ENCODE measurements at regions not wholly inside any gene's neighbourhood (a gene's known extent, or its start where the extent isn't known, plus 50 kb on each side); places are given as distances from the start of the nearest gene placed in this dataset.

GRCh38 chr4:183763990-183764754 lies 105.1 kb downstream of the TRAPPC11 start:
- DNase-seq (ENCODE audit: low read depth in 2 of 2) = no peak

DNA sequence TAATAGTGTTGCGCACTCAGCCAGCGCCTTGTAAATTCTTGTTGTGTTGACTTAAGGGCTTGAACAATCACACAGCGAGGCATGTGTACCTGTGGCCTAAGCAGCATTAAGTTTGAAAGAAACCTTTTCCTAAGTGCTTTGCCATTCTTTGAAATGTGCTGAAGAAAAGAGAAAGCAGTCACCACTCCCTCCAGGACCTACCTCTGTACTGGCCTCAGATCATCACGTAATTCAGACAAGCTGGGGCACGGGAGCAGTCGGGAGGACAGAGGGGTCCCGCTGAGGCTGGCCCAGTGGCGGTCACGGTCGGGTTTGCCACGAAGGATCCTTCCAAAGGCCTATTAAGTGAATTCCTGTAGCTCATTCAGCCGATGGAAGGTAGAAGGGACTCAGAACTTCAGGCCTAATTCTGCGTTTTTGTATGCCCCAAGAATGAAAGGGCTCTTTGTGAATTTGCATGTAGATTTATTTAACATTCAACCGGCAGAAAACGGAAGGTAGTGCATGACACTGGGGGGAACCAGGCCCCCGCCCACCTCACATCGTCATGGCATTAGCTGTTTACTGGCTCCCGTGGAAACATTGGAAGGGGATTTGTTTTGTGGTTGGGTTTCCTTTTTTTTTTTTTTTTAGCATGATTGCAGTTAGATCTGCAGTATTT lies 106.3 kb downstream of the TRAPPC11 start:
- no peak for DNase-seq (ENCODE audit: low read depth in 2 of 2)

GRCh38 chr4:183766140-183766539 lies 107.0 kb downstream of the TRAPPC11 start:
- DNase-seq (ENCODE audit: low read depth in 2 of 2) = no peak

GRCh38 chr4:183770906-183771305 lies 111.8 kb downstream of the TRAPPC11 start:
- DNase-seq (ENCODE audit: low read depth in 2 of 2) = no peak

DNA sequence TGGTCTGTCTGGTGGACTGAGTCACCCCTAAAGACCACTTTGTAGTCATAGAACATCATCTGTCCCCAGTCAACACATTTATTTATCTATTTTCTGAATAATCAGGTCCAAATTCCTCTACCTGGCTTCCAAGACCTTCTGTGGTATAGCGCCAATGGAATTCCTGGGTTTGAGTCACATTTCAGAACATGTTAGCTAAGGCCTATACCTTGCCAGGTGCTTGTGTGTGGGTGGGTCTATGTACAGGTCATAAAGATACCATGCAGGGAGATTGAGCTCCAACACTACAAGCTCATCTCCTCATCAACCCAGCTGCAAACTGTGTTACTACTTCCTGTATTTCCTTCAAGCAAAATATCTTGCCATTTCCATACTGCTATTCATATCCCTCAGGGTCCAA lies 113.3 kb downstream of the TRAPPC11 start:
- no peak for DNase-seq (ENCODE audit: low read depth in 2 of 2)

DNA sequence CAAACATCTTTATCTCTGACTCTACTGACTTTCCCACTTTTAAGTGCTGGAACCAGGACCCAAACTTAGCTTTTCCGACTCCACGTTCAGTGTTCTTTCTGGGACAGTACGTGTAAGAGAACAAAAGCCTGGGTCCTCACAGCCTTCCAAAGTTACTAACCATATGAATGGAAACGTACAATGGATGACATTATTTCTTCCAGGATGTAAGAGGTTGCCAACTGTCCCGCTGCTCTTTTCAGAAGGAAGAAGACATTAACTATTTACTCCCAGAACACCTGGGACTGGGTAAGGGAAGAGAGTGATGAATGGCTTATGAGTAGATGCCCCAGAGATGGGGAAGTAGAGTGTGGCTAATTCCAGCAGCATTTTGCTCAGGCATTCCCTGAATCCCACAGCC lies 114.7 kb downstream of the TRAPPC11 start:
- DNase-seq (ENCODE audit: low read depth in 2 of 2) = no peak

- no peak for DNase-seq (ENCODE audit: low read depth in 2 of 2)
Observed at GRCh38 chr4:183783306-183783705, 121.8 kb upstream of the STOX2 start.

DNA sequence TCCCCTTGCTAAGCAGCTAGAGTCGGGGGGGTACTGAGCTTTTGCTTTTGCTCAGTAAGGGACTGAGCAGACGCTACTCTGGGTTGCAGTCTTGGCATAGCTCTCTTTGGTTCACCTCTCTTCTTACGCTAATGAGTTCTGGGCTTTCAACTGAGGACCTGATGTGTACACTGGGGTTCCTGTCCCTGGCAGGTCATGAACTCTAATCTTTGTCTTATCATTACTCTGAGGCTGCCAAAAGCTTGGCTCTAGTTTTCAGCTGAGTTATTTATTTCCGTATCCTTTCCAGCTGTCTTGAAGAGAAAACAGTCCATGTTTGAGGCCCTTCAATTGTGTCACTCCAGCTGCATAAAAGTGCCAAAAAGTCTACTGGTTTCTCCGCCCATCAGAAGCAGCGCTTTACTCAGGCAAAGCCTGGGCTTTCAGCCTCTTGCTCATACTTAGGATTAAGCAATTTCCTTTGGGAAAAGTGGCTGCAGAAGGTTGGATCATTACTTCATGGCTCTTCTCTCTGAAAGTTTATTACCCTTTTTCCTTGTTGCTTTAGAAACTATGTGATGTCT lies 121.0 kb upstream of the STOX2 start:
- DNase-seq (ENCODE audit: low read depth in 2 of 2) = no peak

DNA sequence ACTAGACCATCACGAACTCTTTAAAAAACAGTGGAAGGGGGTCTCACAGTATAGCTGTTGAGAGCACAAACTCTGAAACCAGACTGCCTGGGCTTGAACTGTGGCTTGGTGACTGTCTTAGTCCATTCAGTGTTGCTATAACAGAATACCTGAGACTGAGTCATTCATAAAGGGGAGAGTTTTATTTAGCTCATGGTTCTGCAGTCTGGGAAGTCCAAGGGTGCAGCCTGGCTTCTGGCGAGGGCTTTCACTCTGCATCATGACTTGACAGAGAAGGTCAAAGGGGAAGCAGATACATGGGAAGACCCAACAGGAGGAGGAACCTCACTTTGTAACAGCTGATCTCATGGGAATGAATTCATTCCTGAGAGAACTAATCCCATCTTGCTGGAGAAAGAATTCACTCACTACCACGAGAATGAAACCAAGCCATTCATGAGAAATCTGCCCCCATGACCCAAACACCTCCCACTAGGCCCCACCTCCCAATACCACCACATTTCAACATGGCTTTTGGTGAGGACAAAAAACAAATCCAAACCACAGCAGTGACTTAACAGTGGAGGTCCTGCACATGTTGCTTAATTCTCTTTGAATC lies 116.7 kb upstream of the STOX2 start:
- DNase-seq (ENCODE audit: low read depth in 2 of 2) = no peak

DNA sequence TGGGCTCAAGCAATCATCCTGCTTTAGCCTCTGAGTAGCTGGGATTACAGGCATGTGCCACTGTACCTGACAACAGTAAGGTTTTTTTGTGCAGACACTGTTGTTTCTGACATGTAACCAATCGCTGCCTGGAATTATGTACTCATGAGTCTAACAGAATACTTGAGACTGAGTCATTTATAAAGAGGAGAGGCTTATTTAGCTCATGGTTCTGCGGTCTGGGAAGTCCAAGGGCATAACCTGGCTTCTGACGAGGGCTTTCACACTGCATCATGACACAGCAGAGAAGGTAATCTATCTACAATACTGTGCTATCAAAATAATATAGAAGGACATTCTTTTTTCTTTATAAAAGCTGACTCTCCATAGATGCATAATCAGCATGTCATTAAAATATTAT lies 115.5 kb upstream of the STOX2 start:
- no peak for DNase-seq (ENCODE audit: low read depth in 2 of 2)

DNA sequence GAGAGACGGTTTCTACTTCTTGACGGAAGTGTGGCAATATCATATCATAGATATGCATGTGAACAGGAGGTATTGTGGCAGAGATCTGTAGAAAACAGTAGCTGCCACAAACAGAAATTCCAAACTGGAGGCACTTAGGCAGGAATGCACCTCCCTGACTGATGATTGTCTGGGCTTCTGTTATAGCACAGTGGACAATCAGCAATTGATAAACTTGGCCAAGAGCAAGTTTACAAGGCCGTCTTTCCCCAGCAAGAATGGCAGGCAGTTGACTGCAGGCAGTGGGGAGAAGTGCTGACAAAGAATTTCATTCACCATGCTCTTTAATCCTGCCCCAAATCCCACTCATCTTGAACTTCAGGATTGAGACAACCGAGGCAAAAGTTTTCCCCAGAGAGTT lies 114.4 kb upstream of the STOX2 start:
- DNase-seq (ENCODE audit: low read depth in 2 of 2) = no peak

DNA sequence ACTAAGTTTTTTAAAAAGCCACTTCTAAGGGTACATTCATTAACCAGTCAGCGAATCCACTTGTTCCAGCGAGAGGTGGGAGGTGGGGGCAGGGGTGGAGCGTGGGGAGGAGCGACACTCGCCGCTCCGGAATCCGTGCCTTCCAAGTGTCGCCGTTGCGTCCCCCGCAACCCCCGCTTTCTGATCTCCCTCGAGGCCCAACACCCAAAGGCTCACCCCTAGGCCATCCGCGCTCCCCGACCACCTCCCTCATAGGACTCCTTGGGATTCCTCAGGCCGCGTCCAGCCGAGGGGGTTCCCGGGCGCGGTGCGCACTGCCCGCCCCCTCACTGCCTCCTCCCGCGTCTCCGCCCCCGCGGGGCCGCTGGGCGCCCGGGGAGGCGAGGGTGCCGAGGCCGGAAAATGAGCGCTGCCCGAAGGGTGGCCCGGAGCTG lies 108.1 kb upstream of the STOX2 start:
- no peak for DNase-seq (ENCODE audit: low read depth in 2 of 2)

GRCh38 chr4:183797445-183798300 lies 107.4 kb upstream of the STOX2 start:
- DNase-seq (ENCODE audit: low read depth in 2 of 2) = no peak

GRCh38 chr4:183798301-183799253 lies 106.5 kb upstream of the STOX2 start:
- DNase-seq (ENCODE audit: low read depth in 2 of 2) = no peak

DNA sequence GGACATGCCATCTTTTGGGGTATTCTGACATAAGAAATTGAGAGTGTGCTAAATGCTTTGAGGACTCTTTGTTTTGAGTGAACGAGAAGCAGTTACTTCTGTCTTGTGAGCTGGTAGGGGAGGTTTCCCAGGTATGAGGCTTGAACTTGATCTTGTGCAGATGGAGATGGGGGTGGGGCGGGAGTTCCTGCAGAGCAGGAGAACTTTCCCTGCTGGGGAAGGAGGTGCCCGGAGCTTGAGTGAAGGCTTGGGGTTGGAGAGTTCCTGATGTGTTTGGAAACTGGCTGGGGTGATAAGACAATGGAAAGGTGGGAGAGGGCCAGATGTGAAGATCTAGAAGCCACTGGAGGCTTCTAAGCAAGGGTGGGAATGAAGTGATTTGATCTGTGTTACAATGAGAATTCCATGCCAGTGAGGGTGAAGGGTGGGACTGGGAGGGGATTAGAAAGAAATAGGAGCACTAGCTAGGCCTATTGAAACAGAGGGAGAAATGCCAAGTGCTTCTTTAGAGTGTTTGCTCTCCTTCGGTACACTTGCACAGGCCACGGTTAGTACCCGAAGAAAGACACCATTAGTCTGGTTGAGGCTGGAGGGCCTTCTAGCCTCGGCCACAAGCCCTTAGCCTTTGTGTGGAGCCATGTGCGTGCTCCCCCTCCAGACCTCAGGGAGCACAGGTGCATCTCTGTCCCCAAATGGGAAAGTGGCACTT lies 103.5 kb upstream of the STOX2 start:
- no peak for DNase-seq (ENCODE audit: low read depth in 2 of 2)

GRCh38 chr4:183806341-183806740 lies 98.8 kb upstream of the STOX2 start:
- DNase-seq (ENCODE audit: low read depth in 2 of 2) = no peak

DNA sequence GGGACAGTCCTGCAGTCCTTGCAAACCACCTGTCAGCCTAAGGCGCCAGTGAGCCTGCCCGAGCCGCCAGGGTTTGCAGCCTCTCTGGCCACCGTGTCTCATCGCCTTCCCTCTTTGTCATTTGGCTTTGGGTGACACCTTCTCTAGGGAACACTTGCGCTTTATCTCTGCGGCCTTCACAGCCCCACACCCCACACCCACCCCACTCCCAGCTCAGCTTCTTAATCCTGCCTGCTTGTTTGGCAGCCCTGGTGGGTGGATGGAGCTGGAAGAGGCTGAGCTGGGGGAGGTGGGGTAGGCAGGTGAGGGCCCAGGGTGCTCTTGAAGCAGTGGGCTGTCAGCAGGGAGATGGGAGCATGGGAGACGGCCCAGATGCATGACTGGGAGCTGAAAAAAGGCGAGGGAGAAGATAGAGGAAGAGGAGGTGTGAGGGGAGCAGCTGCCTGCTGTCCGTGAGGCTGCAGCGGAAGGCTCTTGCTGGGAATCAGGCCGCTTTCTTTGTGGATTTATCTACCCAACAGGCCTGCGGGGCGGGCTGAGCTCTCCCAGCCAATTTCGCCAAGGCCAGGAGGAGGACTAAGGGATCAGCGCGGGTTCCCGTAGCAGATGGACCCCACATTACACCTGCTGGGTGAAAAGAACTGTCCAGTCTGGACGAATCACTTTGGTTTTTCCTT lies 97.5 kb upstream of the STOX2 start:
- no peak for DNase-seq (ENCODE audit: low read depth in 2 of 2)

DNA sequence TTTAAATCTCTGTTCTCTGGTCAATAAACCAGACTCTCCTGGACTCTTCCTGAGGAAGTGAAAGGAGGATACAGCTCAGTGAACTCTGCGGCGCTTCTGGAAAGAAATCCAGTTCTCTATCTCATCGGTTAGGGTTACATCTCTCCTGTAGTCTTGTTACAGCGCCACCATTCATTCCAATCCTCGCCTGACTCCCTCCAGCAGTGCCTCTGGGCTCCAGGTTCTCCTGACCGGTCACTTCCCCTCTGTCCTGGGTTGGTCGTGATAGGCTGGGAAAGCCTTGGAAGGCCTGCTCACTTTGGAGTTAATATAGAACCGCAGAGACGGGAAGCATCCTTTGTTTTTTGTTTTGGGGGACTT lies 97.0 kb upstream of the STOX2 start:
- no peak for DNase-seq (ENCODE audit: low read depth in 2 of 2)

- no peak for DNase-seq (ENCODE audit: low read depth in 2 of 2)
Observed at GRCh38 chr4:183812567-183812966, 92.5 kb upstream of the STOX2 start.

GRCh38 chr4:183814461-183814860 lies 90.6 kb upstream of the STOX2 start:
- DNase-seq (ENCODE audit: low read depth in 2 of 2) = no peak
